HEK293 (cell line): ENCODE measurements at regions not wholly inside any gene's neighbourhood (a gene's known extent, or its start where the extent isn't known, plus 50 kb on each side); places are given as distances from the start of the nearest gene placed in this dataset.

Experiments used
- CTCF ChIA-PET: fragments of 350-600 bp; formaldehyde crosslinking; extraction: SDS; loops from one replicate; lab custom pipeline; 2021; ENCODE audit warnings: antibody characterized with exemption; lab: Yijun Ruan, JAX
- POLR2A ChIA-PET: fragments of 300-600 bp; formaldehyde crosslinking; extraction: SDS; loops from one replicate; lab custom pipeline; 2020; ENCODE audit warnings: antibody characterized with exemption, inconsistent platforms; lab: Yijun Ruan, JAX
- H3K27ac ChIP-seq: fragments of 200-500 bp; sonication (Bioruptor generic); 2 replicates; pipeline ENCODE4 v1.5.1; 2014; ENCODE audit warnings: low read depth, low read length, control low read depth, inconsistent platforms; ENCODE audit errors: extremely low read depth
- H3K36me3 ChIP-seq, 2 experiments: fragments of 200-500 bp in 1 of 2; sonication (Bioruptor generic) in 1 of 2; 1 replicate in 1 of 2; 2 replicates in 1 of 2; pipeline ENCODE4 v1.5.1; 2014 to 2017; ENCODE audit warnings: inconsistent platforms in 2 of 2, low read length in 2 of 2; ENCODE audit not compliant: control insufficient read depth in 2 of 2, insufficient read depth in 1 of 2
- H3K4me1 ChIP-seq: fragments of 200-500 bp; sonication (Bioruptor generic); 2 replicates; pipeline ENCODE4 v1.5.1; 2014; ENCODE audit warnings: mild to moderate bottlenecking, low read length, inconsistent platforms; ENCODE audit not compliant: control insufficient read depth, insufficient read depth
- H3K4me3 ChIP-seq: 2 replicates; pipeline ENCODE4 v1.5.1; 2011; ENCODE audit warnings: low read depth, mild to moderate bottlenecking, control low read depth, low read length, moderate library complexity
- H3K9me3 ChIP-seq: fragments of 200-500 bp; sonication (Bioruptor generic); 2 replicates; pipeline ENCODE4 v1.5.1; 2014; ENCODE audit warnings: low read depth, low read length, inconsistent platforms; ENCODE audit not compliant: control insufficient read depth, insufficient read depth
- GLIS1 ChIP-seq: fragments of 450-650 bp; formaldehyde crosslinking; IDR thresholded peaks from 2 replicates; pipeline ENCODE4 v1.5.1; 2016; ENCODE audit warnings: missing biosample characterization, missing genetic modification characterization
- HOXD13 ChIP-seq: sonication (generic); formaldehyde crosslinking; IDR thresholded peaks from 2 replicates; pipeline ENCODE4 v1.8.0; 2022; ENCODE audit warnings: missing genetic modification reagents, borderline replicate concordance
- KLF9 ChIP-seq: fragments of 450-650 bp; formaldehyde crosslinking; IDR thresholded peaks from 2 replicates; pipeline ENCODE4 v1.5.1; 2016; ENCODE audit warnings: missing biosample characterization, missing genetic modification characterization, low read depth
- SP7 ChIP-seq: fragments of 450-650 bp; formaldehyde crosslinking; IDR thresholded peaks from 2 replicates; pipeline ENCODE4 v1.5.1; 2016; ENCODE audit warnings: missing biosample characterization, missing genetic modification characterization
- WT1 ChIP-seq: fragments of 450-650 bp; formaldehyde crosslinking; IDR thresholded peaks from 2 replicates; pipeline ENCODE4 v1.5.1; 2016; ENCODE audit warnings: missing biosample characterization, missing genetic modification characterization
- ZNF221 ChIP-seq: fragments of 450-650 bp; formaldehyde crosslinking; IDR thresholded peaks from 2 replicates; pipeline ENCODE4 v1.5.1; 2017; ENCODE audit warnings: missing biosample characterization, missing genetic modification characterization, borderline replicate concordance
- ZNF362 ChIP-seq: fragments of 450-650 bp; formaldehyde crosslinking; IDR thresholded peaks from 2 replicates; pipeline ENCODE4 v1.5.1; 2016; ENCODE audit warnings: missing biosample characterization, missing genetic modification characterization
- ZNF391 ChIP-seq: fragments of 450-650 bp; formaldehyde crosslinking; IDR thresholded peaks from 2 replicates; pipeline ENCODE4 v1.5.1; 2016; ENCODE audit warnings: low read depth, missing biosample characterization, missing genetic modification characterization, borderline replicate concordance
- ZNF48 ChIP-seq: fragments of 450-650 bp; formaldehyde crosslinking; IDR thresholded peaks from 2 replicates; pipeline ENCODE4 v1.5.1; 2016; ENCODE audit warnings: missing biosample characterization, missing genetic modification characterization
- ZNF501 ChIP-seq: fragments of 450-650 bp; formaldehyde crosslinking; IDR thresholded peaks from 2 replicates; pipeline ENCODE4 v1.5.1; 2016; ENCODE audit warnings: missing biosample characterization, missing genetic modification characterization
- ZNF521 ChIP-seq: fragments of 450-650 bp; formaldehyde crosslinking; IDR thresholded peaks from 2 replicates; pipeline ENCODE4 v1.5.1; 2017; ENCODE audit warnings: missing biosample characterization, mild to moderate bottlenecking, missing genetic modification characterization
- ZNF548 ChIP-seq: fragments of 450-650 bp; formaldehyde crosslinking; IDR thresholded peaks from 2 replicates; pipeline ENCODE4 v1.5.1; 2016; ENCODE audit warnings: missing biosample characterization, missing genetic modification characterization
- ZNF561 ChIP-seq: fragments of 450-650 bp; IDR thresholded peaks from 2 replicates; pipeline ENCODE4 v1.5.1; 2018; ENCODE audit warnings: missing biosample characterization, missing genetic modification characterization, borderline replicate concordance
- ZNF785 ChIP-seq: fragments of 450-650 bp; formaldehyde crosslinking; IDR thresholded peaks from 2 replicates; pipeline ENCODE4 v1.5.1; 2016; ENCODE audit warnings: missing biosample characterization, missing genetic modification characterization
- ZNF843 ChIP-seq: fragments of 450-650 bp; formaldehyde crosslinking; IDR thresholded peaks from 2 replicates; pipeline ENCODE4 v1.5.1; 2016; ENCODE audit warnings: missing biosample characterization, missing genetic modification characterization
- TF ChIP-seq, protein P1 (sequence below): fragments of 450-650 bp; formaldehyde crosslinking; IDR thresholded peaks from 2 replicates; pipeline ENCODE4 v1.5.1; 2016; ENCODE audit warnings: missing biosample characterization, missing genetic modification characterization, borderline replicate concordance
- TF ChIP-seq, protein P2 (sequence below): fragments of 450-650 bp; IDR thresholded peaks from 2 replicates; pipeline ENCODE4 v1.5.1; 2018; ENCODE audit warnings: missing biosample characterization, mild to moderate bottlenecking, missing genetic modification characterization
- TF ChIP-seq, protein P3 (sequence below): fragments of 450-650 bp; formaldehyde crosslinking; IDR thresholded peaks from 2 replicates; pipeline ENCODE4 v1.5.1; 2016; ENCODE audit warnings: missing biosample characterization, missing genetic modification characterization
- TF ChIP-seq, protein P4 (sequence below): fragments of 450-650 bp; formaldehyde crosslinking; IDR thresholded peaks from 2 replicates; pipeline ENCODE4 v1.5.1; 2017; ENCODE audit warnings: missing biosample characterization, missing genetic modification characterization

GRCh38 chr3:156760333-156760732 lies 65.8 kb upstream of the LEKR1 start:
- POLR2A ChIA-PET, result no interaction called here
- no peaks in the 10 kb centered on the region for H3K36me3 ChIP-seq
- CTCF ChIA-PET, result no interaction called here
- no peaks in the 10 kb centered on the region for H3K4me1 ChIP-seq
- H3K27ac ChIP-seq, result no peak overlapping the region
- H3K9me3 ChIP-seq, result no peaks in the 10 kb centered on the region
- H3K4me3 ChIP-seq, result no peak overlapping the region
- TF ChIP-seq ZNF362 (no peak), ZNF843 (tag by site-specific recombination) (no peak), WT1 (no peak), ZNF561 (tag by site-specific recombination) (no peak), ZNF501 (tag by site-specific recombination) (no peak), ZNF48 (tag by site-specific recombination) (no peak), ZNF548 (tag by site-specific recombination) (no peak), KLF9 (tag by site-specific recombination) (no peak), ZNF521 (no peak), HOXD13 (CRISPR knock-in tag) (no peak), ZNF391 (tag by site-specific recombination) (no peak), ZNF221 (tag by site-specific recombination) (no peak)
- TF ChIP-seq, protein P1, sequence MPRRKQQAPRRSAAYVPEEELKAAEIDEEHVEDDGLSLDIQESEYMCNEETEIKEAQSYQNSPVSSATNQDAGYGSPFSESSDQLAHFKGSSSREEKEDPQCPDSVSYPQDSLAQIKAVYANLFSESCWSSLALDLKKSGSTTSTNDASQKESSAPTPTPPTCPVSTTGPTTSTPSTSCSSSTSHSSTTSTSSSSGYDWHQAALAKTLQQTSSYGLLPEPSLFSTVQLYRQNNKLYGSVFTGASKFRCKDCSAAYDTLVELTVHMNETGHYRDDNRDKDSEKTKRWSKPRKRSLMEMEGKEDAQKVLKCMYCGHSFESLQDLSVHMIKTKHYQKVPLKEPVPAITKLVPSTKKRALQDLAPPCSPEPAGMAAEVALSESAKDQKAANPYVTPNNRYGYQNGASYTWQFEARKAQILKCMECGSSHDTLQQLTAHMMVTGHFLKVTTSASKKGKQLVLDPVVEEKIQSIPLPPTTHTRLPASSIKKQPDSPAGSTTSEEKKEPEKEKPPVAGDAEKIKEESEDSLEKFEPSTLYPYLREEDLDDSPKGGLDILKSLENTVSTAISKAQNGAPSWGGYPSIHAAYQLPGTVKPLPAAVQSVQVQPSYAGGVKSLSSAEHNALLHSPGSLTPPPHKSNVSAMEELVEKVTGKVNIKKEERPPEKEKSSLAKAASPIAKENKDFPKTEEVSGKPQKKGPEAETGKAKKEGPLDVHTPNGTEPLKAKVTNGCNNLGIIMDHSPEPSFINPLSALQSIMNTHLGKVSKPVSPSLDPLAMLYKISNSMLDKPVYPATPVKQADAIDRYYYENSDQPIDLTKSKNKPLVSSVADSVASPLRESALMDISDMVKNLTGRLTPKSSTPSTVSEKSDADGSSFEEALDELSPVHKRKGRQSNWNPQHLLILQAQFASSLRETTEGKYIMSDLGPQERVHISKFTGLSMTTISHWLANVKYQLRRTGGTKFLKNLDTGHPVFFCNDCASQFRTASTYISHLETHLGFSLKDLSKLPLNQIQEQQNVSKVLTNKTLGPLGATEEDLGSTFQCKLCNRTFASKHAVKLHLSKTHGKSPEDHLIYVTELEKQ (tag by site-specific recombination), result no peak
- TF ChIP-seq, protein P2, sequence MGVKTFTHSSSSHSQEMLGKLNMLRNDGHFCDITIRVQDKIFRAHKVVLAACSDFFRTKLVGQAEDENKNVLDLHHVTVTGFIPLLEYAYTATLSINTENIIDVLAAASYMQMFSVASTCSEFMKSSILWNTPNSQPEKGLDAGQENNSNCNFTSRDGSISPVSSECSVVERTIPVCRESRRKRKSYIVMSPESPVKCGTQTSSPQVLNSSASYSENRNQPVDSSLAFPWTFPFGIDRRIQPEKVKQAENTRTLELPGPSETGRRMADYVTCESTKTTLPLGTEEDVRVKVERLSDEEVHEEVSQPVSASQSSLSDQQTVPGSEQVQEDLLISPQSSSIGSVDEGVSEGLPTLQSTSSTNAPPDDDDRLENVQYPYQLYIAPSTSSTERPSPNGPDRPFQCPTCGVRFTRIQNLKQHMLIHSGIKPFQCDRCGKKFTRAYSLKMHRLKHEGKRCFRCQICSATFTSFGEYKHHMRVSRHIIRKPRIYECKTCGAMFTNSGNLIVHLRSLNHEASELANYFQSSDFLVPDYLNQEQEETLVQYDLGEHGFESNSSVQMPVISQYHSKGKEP (tag by site-specific recombination), result no peak
- TF ChIP-seq, protein P3, sequence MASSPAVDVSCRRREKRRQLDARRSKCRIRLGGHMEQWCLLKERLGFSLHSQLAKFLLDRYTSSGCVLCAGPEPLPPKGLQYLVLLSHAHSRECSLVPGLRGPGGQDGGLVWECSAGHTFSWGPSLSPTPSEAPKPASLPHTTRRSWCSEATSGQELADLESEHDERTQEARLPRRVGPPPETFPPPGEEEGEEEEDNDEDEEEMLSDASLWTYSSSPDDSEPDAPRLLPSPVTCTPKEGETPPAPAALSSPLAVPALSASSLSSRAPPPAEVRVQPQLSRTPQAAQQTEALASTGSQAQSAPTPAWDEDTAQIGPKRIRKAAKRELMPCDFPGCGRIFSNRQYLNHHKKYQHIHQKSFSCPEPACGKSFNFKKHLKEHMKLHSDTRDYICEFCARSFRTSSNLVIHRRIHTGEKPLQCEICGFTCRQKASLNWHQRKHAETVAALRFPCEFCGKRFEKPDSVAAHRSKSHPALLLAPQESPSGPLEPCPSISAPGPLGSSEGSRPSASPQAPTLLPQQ (tag by site-specific recombination), result no peak

DNA sequence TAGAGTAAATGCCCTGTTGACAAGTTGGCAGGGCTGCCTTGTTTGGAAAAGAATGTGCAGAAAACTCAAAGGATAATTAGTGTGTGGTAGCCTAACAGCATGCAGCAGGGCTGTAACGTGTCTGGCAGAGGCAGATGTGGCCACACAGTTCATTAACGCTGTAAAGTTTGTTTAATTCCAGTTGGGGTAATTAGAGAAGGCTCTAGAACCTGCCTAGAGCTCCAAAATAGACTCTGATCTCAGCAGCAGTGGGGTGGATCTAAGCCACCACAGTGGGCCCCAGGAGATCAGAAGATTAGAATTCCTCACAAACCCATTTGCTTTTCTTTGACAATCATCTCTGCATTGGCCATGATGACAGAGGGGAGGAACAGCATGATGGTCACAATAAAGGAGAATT lies 65.1 kb upstream of the LEKR1 start:
- no peaks in the 10 kb centered on the region for H3K4me1 ChIP-seq
- TF ChIP-seq GLIS1 (tag by site-specific recombination) (peak; percentile 82), ZNF785 (tag by site-specific recombination) (no peak), SP7 (tag by site-specific recombination) (0 out of 2 replicates have a peak, but pooled peaks have one; percentile 10), ZNF501 (tag by site-specific recombination) (no peak)
- TF ChIP-seq, protein P4, sequence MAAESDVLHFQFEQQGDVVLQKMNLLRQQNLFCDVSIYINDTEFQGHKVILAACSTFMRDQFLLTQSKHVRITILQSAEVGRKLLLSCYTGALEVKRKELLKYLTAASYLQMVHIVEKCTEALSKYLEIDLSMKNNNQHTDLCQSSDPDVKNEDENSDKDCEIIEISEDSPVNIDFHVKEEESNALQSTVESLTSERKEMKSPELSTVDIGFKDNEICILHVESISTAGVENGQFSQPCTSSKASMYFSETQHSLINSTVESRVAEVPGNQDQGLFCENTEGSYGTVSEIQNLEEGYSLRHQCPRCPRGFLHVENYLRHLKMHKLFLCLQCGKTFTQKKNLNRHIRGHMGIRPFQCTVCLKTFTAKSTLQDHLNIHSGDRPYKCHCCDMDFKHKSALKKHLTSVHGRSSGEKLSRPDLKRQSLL (tag by site-specific recombination), result peak; percentile 83
- no peaks in the 10 kb centered on the region for H3K36me3 ChIP-seq
- POLR2A ChIA-PET, result no interaction called here
- H3K4me3 ChIP-seq, result no peak overlapping the region
- no peaks in the 10 kb centered on the region for H3K9me3 ChIP-seq
- CTCF ChIA-PET, result interaction anchor here (0.9 kb wide), 1 partner anchor 17 kb away, joined by 5 read pairs; no protein-coding TSS in a partner anchor
- no peak overlapping the region for H3K27ac ChIP-seq
